Stimulated activated CD8-positive, alpha-beta memory T cell treated with anti-CD3 and anti-CD28 coated beads, Interleukin-15, amount 100 ng/mL, for 24 hours (primary cell): ENCODE measurements at regions not wholly inside any gene's neighbourhood (a gene's known extent, or its start where the extent isn't known, plus 50 kb on each side); places are given as distances from the start of the nearest gene placed in this dataset.

Source experiments
- DNase-seq: peaks from one replicate; pipeline ENCODE4 v3.0.0-alpha.2; 2020; ENCODE audit warnings: low read depth

DNA sequence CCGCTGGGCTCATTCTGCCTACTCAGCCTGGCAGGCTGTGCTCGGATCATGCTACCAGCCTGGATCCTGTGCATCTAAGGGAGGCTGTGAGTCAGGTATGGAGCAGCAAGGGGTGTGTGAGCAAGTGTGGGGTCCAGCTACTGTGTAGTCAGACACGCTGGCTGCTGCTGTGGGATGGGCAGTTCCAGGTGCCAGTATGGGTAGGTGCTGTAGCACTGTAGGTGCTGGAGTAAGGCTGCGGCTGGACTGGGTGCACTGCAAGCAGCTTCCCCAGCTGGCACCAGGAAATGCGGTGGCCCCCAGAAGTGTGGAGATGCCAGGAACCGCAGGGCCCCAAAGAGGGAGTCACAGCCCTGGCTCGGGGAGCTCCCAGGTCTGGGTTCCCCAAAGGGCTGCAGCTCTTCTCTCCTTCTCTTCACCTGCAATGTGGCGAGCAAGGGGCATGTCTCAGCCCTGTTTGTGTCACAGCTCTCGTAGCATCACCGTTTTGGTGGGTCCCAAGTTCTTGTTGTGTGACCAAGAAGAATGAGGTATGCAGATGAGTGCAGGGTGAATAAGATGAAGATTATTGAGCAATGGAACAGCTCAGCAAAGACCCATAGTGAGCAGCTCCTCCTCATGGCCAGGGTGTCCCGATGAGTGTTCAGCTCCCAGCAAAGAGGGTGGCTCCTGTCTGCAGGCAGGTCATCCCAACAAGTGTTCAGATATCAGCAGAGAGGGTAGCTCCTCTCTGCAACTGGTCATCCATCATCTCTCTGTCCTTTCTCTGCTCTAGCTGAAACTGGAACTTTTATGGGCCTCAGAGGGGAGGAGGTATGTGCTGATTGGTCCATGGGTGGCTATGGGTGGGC is 462.9 kb downstream of the TBC1D22A start:
- DNase-seq = no peak
